Duodenal mucosa (tissue), 2 donors: ENCODE measurements at regions not wholly inside any gene's neighbourhood (a gene's known extent, or its start where the extent isn't known, plus 50 kb on each side); places are given as distances from the start of the nearest gene placed in this dataset.

Source experiments
- H3K27ac ChIP-seq: one replicate; pipeline ENCODE4 v1.7.0; 2013; ENCODE audit warnings: low read depth, low read length
- H3K27me3 ChIP-seq, 2 donors: one replicate each; pipeline ENCODE4 v1.7.0; 2013; ENCODE audit warnings: low read length in 2 of 2, control low read depth in 1 of 2; ENCODE audit not compliant: insufficient read depth in 2 of 2, control insufficient read depth in 1 of 2
- H3K36me3 ChIP-seq, 2 donors: one replicate each; pipeline ENCODE4 v1.7.0; 2013; ENCODE audit warnings: low read length in 2 of 2, control low read depth in 1 of 2; ENCODE audit not compliant: insufficient read depth in 2 of 2, control insufficient read depth in 1 of 2
- H3K4me1 ChIP-seq, 2 donors: one replicate each; pipeline ENCODE4 v1.7.0; 2013; ENCODE audit warnings: low read length in 2 of 2, control low read depth in 1 of 2; ENCODE audit not compliant: insufficient read depth in 2 of 2, control insufficient read depth in 1 of 2
- H3K4me3 ChIP-seq, 2 donors: one replicate each; pipeline ENCODE4 v1.7.0; 2013; ENCODE audit warnings: low read length in 2 of 2, low read depth in 1 of 2
- H3K9ac ChIP-seq, 2 donors: one replicate each; pipeline ENCODE4 v1.7.0; 2013; ENCODE audit warnings: low read length in 2 of 2, low read depth in 1 of 2
- H3K9me3 ChIP-seq, 2 donors: one replicate each; pipeline ENCODE4 v1.7.0; 2013; ENCODE audit warnings: low read length in 2 of 2, control low read depth in 1 of 2; ENCODE audit not compliant: control insufficient read depth in 1 of 2

- Histone ChIP-seq H3K9me3 (peaks cover 0 to 5% of the 10 kb centered on the region in 2 donors), H3K4me1 (no peaks in the 10 kb centered on the region), H3K27me3 (no peaks in the 10 kb centered on the region), H3K36me3 (no peaks in the 10 kb centered on the region), H3K4me3 (no peak overlapping the region), H3K9ac (no peak overlapping the region), H3K27ac (no peak overlapping the region)
Observed at GRCh38 chr2:120531863-120532600, 186.1 kb downstream of the INHBB start.

- Histone ChIP-seq H3K36me3 (no peaks in the 10 kb centered on the region), H3K9me3 (peaks cover 0 to 5% of the 10 kb centered on the region in 2 donors), H3K9ac (no peak overlapping the region), H3K4me3 (no peak overlapping the region), H3K27me3 (no peaks in the 10 kb centered on the region), H3K4me1 (no peaks in the 10 kb centered on the region), H3K27ac (no peak overlapping the region)
Observed at GRCh38 chr2:120533625-120534024, 187.7 kb downstream of the INHBB start.

DNA sequence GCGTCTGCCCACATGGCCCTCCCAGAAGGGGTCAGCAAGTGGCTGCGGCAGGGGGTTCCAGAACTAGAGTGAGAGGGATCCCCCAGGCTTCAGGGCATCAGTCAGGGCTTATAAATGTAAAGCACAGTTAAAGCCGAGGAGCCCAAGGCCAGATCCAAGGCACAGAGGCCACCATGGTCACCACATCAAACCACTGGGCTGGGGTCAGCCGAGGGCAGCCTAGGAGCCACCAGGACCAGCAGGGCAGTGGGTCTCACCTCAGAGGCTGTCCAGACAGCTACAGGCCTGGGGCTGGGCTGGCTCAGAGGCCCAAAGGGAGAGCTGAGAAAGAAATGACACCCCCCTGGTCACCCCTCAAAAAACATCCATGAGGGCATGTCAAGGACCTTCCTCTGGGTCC is 188.5 kb downstream of the INHBB start:
- no peaks in the 10 kb centered on the region for H3K4me1 ChIP-seq
- no peaks in the 10 kb centered on the region for H3K36me3 ChIP-seq
- H3K9me3 ChIP-seq: peaks cover 0 to 5% of the 10 kb centered on the region in 2 donors

DNA sequence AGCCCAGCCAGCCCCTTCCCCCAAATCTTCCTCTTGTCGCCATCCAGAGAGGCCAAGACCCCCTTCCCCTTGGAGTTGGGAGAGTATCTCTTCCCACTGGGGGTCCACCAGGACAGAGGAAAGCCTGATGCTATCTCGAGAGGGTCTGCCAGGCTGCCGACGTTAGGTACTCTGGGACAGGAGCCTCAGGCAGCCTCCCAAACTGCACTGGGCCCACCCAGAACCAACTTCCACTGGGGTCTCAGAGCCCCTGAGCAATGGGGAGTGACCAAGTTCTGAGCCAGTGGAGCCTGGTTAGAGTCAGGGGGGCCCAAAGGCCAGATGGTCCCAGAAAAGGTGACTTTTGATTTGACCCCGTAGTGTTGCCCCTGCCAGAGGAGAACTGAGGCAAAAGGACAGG is 189.1 kb downstream of the INHBB start:
- no peak overlapping the region for H3K27ac ChIP-seq
- no peak overlapping the region for H3K4me3 ChIP-seq
- peaks cover 0 to 5% of the 10 kb centered on the region in 2 donors for H3K9me3 ChIP-seq
- no peak overlapping the region for H3K9ac ChIP-seq
- no peaks in the 10 kb centered on the region for H3K36me3 ChIP-seq
- no peaks in the 10 kb centered on the region for H3K4me1 ChIP-seq
- no peaks in the 10 kb centered on the region for H3K27me3 ChIP-seq

More for the DNA sequence above, 188.5 kb downstream of the INHBB start:
- Histone ChIP-seq H3K9ac (no peak overlapping the region), H3K4me3 (no peak overlapping the region), H3K27me3 (no peaks in the 10 kb centered on the region), H3K27ac (no peak overlapping the region)

GRCh38 chr2:120536141-120536540 is 190.2 kb downstream of the INHBB start:
- Histone ChIP-seq H3K4me1 (no peaks in the 10 kb centered on the region), H3K36me3 (no peaks in the 10 kb centered on the region), H3K9me3 (peaks cover 0 to under 1% of the 10 kb centered on the region in 2 donors), H3K27me3 (no peaks in the 10 kb centered on the region), H3K4me3 (no peak overlapping the region), H3K27ac (no peak overlapping the region), H3K9ac (no peak overlapping the region)

DNA sequence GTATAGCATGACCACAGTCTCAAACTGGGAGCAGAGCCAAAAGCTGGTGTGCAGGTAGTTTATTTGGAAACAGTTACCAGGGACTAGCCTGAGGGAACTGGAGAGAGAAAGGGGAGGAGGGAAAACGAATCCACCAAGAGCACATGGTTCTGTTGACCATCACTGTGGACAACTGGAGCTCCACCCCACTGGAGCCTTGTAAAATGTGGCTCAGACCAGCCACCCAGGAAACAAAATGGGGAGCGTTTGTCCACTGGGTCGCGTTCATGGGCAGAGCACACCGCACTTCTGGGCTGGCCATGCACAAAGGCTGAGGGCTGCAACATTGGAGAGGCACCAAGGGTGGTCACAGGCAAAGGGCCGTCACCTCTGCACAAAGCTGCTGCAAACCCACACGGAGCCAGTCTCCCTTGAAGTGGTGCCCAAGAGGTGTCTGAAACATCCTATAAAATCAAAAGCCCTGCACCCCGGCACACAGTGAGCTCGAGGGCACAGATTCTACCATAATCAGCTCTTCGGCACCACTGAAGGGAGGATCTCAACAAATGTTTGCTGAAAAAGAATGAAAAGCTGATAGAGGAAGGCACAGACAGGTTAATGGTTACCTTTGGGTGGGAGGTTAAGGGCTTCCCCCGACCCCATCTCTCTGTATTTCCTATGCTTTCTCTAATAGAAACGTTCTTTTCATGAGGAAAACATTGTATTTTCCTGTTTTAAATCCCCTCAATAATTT is 192.9 kb downstream of the INHBB start:
- no peaks in the 10 kb centered on the region for H3K4me1 ChIP-seq
- no peak overlapping the region for H3K4me3 ChIP-seq
- H3K27me3 ChIP-seq: no peaks in the 10 kb centered on the region
- H3K27ac ChIP-seq: no peak overlapping the region
- no peak overlapping the region for H3K9ac ChIP-seq
- H3K36me3 ChIP-seq: no peaks in the 10 kb centered on the region
- H3K9me3 ChIP-seq: no peaks in the 10 kb centered on the region

- no peak overlapping the region for H3K9ac ChIP-seq
- no peak overlapping the region for H3K27ac ChIP-seq
- H3K4me1 ChIP-seq: no peaks in the 10 kb centered on the region
- no peaks in the 10 kb centered on the region for H3K36me3 ChIP-seq
- no peak overlapping the region for H3K4me3 ChIP-seq
- no peaks in the 10 kb centered on the region for H3K27me3 ChIP-seq
- no peaks in the 10 kb centered on the region for H3K9me3 ChIP-seq
Observed at GRCh38 chr2:120539424-120539936, 193.5 kb downstream of the INHBB start.

- Histone ChIP-seq H3K27ac (no peak overlapping the region), H3K9ac (no peak overlapping the region), H3K9me3 (no peaks in the 10 kb centered on the region), H3K27me3 (no peaks in the 10 kb centered on the region), H3K36me3 (no peaks in the 10 kb centered on the region), H3K4me1 (no peaks in the 10 kb centered on the region), H3K4me3 (no peak overlapping the region)
Observed at GRCh38 chr2:120539937-120540718, 194.2 kb downstream of the INHBB start.

GRCh38 chr2:120540719-120541552 is 194.7 kb upstream of the GLI2 start:
- Histone ChIP-seq H3K4me1 (no peaks in the 10 kb centered on the region), H3K9ac (no peak overlapping the region), H3K27ac (no peak overlapping the region), H3K9me3 (no peaks in the 10 kb centered on the region), H3K27me3 (no peaks in the 10 kb centered on the region), H3K36me3 (no peaks in the 10 kb centered on the region), H3K4me3 (no peak overlapping the region)
